A204.1 (cell line): ENCODE measurements at regions not wholly inside any gene's neighbourhood (a gene's known extent, or its start where the extent isn't known, plus 50 kb on each side); places are given as distances from the start of the nearest gene placed in this dataset.
"Not testable (repeated sequence)": the region's sequence is repeated elsewhere in the genome, so short reads cannot be mapped to it uniquely, and the experiment has no call there.

Source experiments
- FAIRE-seq: peaks from 2 replicates; lab custom pipeline; 2012; peaks lifted over from hg19 to GRCh38; lab: Jason Lieb, UNC

- FAIRE-seq, result no peak
These were observed 284.6 kb upstream of the UBE2E3 start for GRCh38 chr2:180695586-180696401.

DNA sequence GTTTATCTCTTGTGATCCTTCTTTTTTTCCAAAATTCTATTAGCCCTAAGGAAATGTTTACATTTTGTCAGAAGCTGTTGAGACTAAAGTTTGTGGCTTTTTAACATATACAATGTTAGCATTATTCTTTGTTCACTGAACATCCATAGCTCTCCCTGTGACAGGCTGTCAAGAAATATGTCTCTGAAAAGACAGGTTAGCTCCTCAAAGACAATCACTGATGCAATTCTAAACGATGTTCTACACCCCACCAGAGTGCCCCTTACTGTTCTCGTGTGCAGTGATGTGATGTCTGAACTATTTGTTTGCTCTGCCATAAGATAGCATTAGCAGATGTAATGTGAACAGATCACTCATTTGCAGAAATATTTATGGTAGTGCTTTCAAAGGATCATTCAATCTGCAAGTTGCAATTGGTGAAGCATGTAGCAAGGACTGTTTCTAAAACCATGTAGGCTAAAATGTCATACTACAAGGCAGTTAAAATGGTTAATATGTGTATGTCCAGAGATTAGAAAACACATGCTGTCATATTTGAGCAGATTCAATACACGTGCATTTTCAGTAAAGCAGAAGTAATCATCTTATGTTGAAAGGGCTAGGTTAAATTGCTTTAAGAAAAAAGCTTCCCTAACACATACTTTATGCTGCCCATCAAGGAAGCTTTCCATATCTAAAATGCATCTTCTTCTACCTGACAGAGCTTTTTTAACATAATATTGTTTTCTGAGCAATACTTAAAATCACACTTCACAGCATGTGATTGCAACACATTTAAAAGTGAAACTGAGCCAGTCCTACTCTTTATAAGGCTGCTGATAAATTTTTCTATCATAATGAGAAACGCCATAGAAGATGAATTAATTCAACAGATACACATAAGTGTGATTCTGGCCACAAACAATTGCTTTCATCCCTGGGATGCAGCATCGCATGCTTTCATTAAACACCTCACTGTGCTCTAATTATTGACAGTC is 285.7 kb upstream of the UBE2E3 start:
- FAIRE-seq, result no peak

DNA sequence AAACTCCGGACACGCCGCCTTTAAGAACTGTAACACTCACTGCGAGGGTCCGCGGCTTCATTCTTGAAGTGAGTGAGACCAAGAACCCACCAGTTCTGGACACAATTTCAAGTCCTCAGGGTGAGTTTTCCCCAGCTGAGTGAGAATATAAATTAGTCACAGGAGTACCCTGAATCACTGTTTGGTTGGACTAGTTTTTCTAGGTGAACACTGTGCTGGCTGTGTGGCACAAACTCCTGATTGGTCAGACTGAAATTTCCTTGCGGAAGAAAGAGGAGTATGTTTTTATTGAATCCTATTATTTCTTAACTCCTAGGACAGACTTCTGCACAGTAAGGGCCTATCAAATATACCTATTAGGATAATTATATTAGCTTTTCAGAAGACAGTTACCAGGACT is 288.1 kb upstream of the UBE2E3 start:
- FAIRE-seq, result no peak

- FAIRE-seq, result not testable (repeated sequence)
These were observed 288.6 kb upstream of the UBE2E3 start for GRCh38 chr2:180691855-180692223.

DNA sequence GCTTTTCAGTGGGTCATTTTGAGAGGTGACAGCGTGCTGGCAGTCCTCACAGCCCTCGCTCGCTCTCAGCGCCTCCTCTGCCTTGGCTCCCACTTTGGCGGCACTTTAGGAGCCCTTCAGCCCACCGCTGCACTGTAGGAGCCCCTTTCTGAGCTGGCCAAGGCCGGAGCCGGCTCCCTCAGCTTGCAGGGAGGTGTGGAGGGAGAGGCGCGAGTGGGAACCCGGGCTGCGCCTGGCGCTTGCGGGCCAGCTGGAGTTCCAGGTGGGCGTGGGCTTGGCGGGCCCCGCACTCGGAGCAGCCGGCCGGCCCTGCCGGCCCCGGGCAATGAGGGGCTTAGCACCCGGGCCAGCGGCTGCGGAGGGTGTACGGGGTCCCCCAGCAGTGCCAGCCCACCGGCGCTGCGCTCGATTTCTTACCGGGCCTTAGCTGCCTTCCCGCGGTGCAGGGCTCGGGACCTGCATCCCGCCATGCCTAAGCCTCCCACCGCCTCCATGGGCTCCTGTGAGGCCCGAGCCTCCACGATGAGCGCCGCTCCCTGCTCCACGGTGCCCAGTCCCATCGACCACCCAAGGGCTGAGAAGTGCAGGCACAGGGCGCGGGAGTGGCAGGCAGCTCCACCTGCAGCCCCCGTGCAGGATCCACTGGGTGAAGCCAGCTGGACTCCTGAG is 289.1 kb upstream of the UBE2E3 start:
- FAIRE-seq, result not testable (repeated sequence)

DNA sequence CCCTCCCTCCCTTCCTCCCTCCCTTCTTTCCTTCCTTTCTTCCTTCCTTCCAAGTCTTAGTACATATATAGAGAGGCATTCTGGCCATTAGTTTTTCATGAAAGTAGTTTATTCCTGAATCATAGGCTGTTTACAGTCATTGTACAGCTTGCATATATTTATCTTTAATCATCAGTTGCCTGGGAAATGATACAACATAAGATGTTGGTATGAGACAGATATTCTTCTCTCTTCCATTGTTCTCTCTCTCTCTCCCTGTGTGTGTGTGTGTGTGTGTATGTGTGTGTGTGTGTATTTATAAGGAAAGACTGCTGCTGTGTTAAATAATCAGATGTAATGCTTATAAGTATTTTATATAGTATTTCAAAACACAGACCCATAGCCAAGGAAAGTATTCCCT is 289.8 kb upstream of the UBE2E3 start:
- FAIRE-seq, result no peak

DNA sequence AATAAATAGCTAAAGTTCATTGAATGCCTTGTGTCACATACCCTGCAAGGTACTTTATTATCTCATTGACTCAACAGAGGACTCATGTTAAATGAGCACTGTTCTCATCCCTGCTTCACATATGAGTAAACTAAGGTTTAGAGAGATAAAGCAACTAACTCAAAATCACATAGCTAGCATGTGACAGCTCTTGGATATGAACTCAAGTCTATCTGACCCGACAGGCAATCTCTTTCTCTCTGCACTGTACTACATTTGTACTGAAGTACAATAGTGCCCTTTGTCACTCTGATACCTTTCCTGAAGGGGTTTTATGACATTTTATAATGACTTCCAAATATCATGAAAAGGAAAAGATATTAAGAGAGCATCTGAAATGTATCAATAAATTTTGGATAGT is 297.5 kb upstream of the UBE2E3 start:
- no peak for FAIRE-seq

DNA sequence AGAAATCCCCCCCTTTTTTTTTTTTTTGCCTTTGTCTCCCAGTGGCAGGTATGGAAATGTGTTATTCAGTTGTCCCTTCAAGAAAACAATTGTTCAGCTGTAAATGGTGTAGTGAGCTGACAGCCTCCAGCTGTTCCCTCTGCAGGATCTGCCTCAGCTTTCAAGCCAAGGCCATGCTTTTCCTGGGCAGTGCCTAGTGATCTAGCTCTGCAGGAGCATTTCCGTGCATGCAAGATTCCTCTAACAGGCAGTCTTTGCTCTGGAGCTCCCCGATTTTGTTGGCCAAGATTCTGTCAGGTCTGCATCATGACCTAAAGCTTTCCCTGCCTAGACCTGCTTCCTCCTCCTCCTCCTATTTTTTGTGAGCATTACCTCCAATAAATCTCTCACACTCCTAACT is 300.7 kb upstream of the UBE2E3 start:
- no peak for FAIRE-seq

GRCh38 chr2:180678625-180678972 is 301.8 kb upstream of the UBE2E3 start:
- FAIRE-seq, result no peak

DNA sequence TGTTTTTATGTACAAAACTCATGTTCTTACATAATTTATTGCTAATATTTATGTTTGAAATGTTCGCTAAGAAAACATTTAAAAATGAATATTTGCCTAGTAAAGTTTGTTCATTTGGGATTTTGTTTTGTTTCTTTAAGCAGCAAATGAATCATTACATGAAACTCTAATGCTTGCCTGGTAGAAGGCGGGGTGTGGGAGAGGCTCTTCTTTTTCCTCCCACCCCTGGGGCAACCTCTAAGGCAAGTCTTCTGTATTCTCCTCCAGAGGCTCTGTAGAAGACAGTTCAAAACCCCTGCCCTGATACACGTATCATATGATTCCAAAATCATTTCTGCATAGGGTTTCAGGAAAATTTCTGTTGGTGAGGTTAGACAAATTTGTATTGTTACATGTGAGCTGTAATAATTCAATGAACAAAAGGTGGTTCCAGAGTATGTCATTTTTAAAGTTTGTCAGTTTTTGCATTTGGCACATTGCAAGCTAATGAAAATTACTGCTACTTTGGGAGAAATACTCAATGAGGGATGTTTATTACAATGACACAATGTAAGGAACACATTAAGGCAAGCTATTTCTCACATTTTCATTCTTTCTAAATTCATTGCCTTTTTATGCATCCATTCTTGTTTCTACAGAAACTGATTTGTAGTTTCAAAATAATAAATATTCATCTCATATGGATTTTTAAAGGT is 302.3 kb upstream of the UBE2E3 start:
- no peak for FAIRE-seq

GRCh38 chr2:180677200-180677599 is 303.2 kb upstream of the UBE2E3 start:
- FAIRE-seq, result no peak

DNA sequence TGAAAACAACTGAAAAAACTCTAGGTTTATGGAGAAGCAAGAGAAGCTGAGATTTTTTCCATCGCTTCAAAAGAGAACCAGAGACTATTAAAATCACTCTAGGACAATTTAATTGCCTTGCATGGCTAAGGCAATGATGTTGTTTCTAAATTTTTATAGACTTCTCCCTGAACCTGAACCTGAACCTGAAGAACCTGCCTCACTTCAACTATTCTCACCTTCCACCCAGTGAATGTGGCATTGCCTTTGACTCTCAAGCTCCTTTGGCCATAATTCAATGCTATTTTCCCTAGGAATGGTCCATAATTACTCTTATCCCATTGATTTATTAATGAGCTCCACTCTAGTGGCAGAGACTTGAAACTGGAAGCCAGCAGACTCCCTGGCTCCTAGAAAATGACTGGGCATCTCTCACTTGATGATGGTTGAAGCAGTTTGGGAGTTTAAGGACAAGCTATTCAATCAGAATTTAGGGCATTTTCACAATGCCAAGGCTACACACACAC is 303.8 kb upstream of the UBE2E3 start:
- FAIRE-seq, result no peak

GRCh38 chr2:180675170-180675569 is 305.2 kb upstream of the UBE2E3 start:
- FAIRE-seq, result no peak

DNA sequence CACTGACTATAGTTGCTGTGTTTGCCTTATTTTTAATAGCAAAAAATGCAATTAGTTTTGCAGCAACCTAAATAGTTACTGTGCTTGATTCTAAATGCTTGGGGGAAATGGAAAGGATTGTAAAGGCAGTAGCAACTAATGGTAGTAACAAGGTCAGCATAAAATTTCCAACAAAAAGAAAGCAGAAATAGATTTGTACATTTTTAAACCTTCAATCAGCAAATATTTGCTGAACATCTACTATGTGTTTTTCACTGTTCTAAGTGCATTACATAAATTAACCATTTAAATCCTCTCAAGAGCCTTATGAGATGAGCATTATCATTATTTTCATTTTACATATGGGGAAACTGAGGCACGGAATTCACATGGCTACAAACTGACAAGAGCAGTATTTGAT is 308.0 kb upstream of the UBE2E3 start:
- FAIRE-seq, result no peak

DNA sequence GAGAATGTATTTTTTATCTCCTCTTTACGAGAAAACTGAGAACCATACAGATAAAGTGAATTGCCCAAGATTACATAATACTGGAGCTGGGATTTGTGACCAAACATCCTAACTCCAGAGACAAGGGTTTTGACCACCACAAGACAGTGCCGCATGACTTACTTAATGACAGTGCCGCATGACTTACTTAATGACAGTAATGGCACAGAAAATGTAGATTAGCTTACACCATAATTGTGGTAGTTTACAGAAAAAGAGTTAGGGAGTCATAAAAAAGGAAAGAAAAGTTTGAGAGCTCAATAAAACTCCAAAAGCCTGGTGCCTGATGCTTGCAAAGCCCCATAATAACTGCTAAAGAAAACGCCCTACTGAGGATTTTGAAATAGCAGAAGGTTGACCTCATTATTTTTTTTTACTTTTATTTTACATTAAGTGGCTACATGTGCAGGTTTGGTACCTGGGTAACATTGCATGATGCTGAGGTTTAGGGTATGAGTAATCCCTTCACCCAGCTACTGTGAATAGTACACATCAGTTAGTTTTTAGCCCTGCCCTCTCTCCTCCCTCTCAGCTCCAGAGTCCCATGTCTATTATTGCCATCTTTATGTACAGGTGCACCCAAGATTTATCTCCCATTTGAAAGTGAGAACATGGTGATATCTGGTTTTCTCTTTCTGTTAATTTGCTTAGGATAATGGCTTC is 310.0 kb upstream of the UBE2E3 start:
- FAIRE-seq, result no peak

DNA sequence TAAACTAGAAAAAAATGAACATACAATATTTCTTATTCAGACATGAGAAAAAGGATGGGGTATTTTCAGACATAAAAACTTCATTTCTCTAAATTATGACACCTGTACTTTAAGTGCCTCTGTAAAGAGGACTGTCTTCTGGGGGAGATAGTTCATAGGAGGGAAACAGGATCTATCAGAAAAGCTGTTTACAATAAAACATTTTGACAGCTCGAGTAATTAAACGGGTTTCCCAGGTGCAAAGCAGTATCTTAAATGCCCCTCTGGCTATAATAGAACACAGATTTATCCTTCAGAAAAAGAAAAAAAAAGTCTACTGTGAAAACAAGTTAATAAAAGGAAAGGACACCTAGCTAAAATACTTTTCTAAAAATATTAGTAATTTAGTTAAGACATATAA is 311.4 kb upstream of the UBE2E3 start:
- FAIRE-seq, result no peak

- FAIRE-seq, result no peak
These were observed 315.9 kb upstream of the UBE2E3 start for GRCh38 chr2:180664507-180664906.

DNA sequence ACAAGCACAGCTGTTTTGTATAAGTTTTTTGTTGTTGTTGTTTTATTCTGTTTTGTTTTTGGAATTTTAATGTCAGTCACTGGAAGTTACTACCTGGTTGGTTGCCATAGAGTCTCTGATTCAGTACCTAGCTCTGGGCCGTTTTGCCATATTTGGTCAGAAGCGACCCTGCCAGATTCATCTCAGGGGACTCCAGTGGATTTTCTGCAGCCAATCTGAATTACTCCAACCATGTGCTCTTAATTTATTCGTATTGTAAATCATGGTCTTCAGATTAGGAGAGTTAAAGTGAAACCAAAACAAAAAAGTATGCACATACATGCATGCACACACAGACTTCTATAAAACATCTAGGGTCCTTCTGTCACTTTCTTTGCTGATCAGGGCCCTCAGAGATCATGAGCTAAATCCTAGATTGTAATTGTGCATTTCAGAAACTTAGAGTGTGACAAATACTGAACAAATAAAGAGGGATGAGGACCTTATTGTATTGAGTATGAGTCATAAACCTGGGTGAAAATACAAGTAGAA is 317.4 kb upstream of the UBE2E3 start:
- FAIRE-seq, result no peak

GRCh38 chr2:180662521-180662920 is 317.9 kb upstream of the UBE2E3 start:
- no peak for FAIRE-seq

DNA sequence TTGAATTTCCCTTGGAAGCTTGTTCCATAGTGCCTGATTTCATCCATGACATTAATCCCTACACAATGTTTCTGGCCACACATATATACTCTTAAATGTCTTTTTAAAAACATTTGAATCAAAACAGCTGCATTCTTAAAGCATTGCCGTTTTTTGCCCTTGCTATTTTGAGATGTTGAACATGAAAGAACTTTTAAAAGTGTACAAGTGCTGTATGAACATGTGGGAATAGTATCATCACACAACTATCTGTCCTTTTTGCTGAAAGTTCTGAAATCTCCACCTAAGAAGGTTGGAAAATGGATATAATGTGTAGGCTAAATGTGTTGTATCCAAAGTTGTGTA is 318.7 kb upstream of the UBE2E3 start:
- no peak for FAIRE-seq
